Tibial nerve (tissue), 4 donors: ENCODE measurements at regions not wholly inside any gene's neighbourhood (a gene's known extent, or its start where the extent isn't known, plus 50 kb on each side); places are given as distances from the start of the nearest gene placed in this dataset.

Source experiments
- DNase-seq, 2 donors: peaks; one replicate each; pipeline ENCODE4 v3.0.0-alpha.2; 2019; ENCODE audit warnings: low spot score in 2 of 2
- H3K27ac ChIP-seq, 4 donors: fragments of 200-600 bp; sonication (generic) in 3 of 4; one replicate each; pipeline ENCODE4 v1.5.1; 2017 to 2019; ENCODE audit warnings: mild to moderate bottlenecking in 1 of 4
- H3K27me3 ChIP-seq, 2 donors: fragments of 200-600 bp; sonication (generic) in 1 of 2; one replicate each; pipeline versions ENCODE4 v1.5.1 to v1.6.0; 2017 to 2019
- H3K36me3 ChIP-seq, 3 donors: fragments of 200-600 bp; sonication (generic); one replicate each; pipeline ENCODE4 v1.5.1; 2018 to 2019
- H3K4me1 ChIP-seq, 4 donors: fragments of 200-600 bp; sonication (generic) in 3 of 4; one replicate each; pipeline ENCODE4 v1.5.1; 2017 to 2019
- H3K4me3 ChIP-seq, 4 donors: fragments of 200-600 bp; sonication (generic) in 3 of 4; one replicate each; pipeline ENCODE4 v1.5.1; 2017 to 2019; ENCODE audit warnings: mild to moderate bottlenecking in 1 of 4, moderate library complexity in 1 of 4
- H3K9me3 ChIP-seq, 4 donors: fragments of 200-600 bp; sonication (generic) in 3 of 4; one replicate each; pipeline ENCODE4 v1.5.1; 2017 to 2019
- CTCF ChIP-seq, 5 experiments: fragments of 200-600 bp in 3 of 5; fragments of 450-650 bp in 2 of 5; sonication (generic) in 3 of 5; IDR thresholded peaks; one replicate each; pipeline ENCODE4 v1.5.1; 2016 to 2019; ENCODE audit warnings: antibody characterized with exemption in 5 of 5, mild to moderate bottlenecking in 3 of 5, moderate library complexity in 2 of 5
- EP300 ChIP-seq, 2 donors: sonication (generic); formaldehyde crosslinking; IDR thresholded peaks; one replicate each; pipeline ENCODE4 v1.6.1; 2017; ENCODE audit warnings: antibody characterized with exemption in 2 of 2, mild to moderate bottlenecking in 1 of 2
- POLR2A ChIP-seq, 2 donors: fragments of 450-650 bp; IDR thresholded peaks; one replicate each; pipeline ENCODE4 v1.6.1; 2017; ENCODE audit warnings: antibody characterized with exemption in 2 of 2, mild to moderate bottlenecking in 2 of 2, moderate library complexity in 2 of 2
- WGBS, 2 donors: methylation state at CpG; one replicate each; pipeline ENCODE4 v1.1.5; 2018; 5-methylcytosine and 5-hydroxymethylcytosine counted together

- H3K9me3 ChIP-seq, result no peaks in the 10 kb centered on the region
These were observed 95.0 kb upstream of the C9orf72 start for GRCh38 chr9:27668280-27668679.

DNA sequence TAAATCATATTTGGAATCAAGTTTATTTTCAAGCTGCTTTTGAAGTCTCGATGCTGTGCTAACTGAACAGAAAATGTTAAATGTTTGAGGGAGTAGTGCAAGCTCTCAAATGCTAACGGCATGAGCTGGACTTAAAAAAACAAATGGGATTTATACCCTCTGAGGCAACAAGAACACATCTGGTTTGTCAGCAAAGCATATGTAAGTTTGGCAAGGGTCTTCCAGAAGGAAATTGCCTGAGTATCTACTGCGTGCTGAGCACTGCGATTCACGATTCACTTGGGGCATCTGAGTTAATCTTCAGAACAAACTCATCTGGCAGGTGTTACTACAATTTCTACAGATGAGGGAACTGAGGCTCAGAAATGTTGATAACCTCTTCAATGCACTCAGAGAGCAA, 98.4 kb upstream of the C9orf72 start:
- Histone ChIP-seq H3K27ac (no peak overlapping the region), H3K36me3 (no peaks in the 10 kb centered on the region), H3K4me1 (no peaks in the 10 kb centered on the region), H3K27me3 (no peaks in the 10 kb centered on the region), H3K9me3 (no peaks in the 10 kb centered on the region), H3K4me3 (no peak overlapping the region)
- DNase-seq, result no peak
- WGBS, 2 donors, result 50 to 53% methylated on average over 5 of the region's 5 CpGs
- TF ChIP-seq EP300 (IDR thresholded peaks at IDR 0.05) (no peak), CTCF (IDR thresholded peaks at IDR 0.05) (no peak), POLR2A (IDR thresholded peaks at IDR 0.05) (no peak)

More at GRCh38 chr9:27668280-27668679, 95.0 kb upstream of the C9orf72 start:
- Histone ChIP-seq H3K27me3 (no peaks in the 10 kb centered on the region), H3K4me3 (no peak overlapping the region), H3K36me3 (no peaks in the 10 kb centered on the region), H3K27ac (no peak overlapping the region), H3K4me1 (no peaks in the 10 kb centered on the region)
- no peak for DNase-seq
- TF ChIP-seq EP300 (IDR thresholded peaks at IDR 0.05), result no peak
- TF ChIP-seq CTCF (IDR thresholded peaks at IDR 0.05), result no peak
- no peak for TF ChIP-seq POLR2A (IDR thresholded peaks at IDR 0.05)

DNA sequence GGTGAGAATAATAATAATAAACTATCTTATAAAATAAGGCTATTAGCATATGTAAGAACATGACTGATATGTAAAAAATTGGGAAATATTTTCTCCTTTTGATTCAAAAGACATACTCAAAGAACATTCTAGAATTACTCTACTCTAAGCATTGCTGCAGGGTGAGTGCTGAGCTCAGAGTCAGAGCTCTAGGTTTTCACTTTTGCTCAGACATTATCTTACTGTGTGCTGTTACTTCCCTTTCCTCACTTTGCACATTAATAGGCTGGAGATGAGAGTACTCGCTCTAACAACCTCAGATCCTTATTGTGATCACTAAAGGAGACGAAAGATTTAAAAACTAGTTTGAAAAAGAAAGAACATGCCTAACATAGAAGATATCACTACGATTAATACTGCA, 99.4 kb upstream of the C9orf72 start:
- Histone ChIP-seq H3K36me3 (no peaks in the 10 kb centered on the region), H3K9me3 (no peaks in the 10 kb centered on the region), H3K4me1 (no peaks in the 10 kb centered on the region), H3K4me3 (no peak overlapping the region), H3K27ac (no peak overlapping the region), H3K27me3 (no peaks in the 10 kb centered on the region)
- no peak for TF ChIP-seq POLR2A (IDR thresholded peaks at IDR 0.05)
- no peak for TF ChIP-seq CTCF (IDR thresholded peaks at IDR 0.05)
- no peak for TF ChIP-seq EP300 (IDR thresholded peaks at IDR 0.05)
- no peak for DNase-seq
- WGBS, 2 donors, result 83 to 85% methylated on average over 3 of the region's 3 CpGs

DNA sequence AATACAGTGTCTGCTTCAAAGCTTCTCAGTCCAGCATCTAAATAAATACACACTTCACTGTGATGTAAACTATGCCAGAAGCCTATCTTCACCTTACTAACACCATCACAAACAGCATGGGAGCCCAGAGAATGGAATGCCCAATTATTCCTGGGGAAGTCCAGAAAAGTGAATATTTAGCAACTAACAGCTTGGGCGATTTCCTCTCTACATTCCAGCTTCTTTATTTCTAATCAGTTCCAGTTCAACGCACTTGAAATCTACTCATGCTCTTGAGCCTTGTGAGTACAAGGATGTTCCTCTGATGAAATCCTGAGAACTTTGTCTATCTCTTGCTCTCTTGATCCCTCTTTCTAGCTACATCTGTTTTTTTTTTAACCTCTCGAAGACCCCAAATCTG, 100.4 kb upstream of the C9orf72 start:
- Histone ChIP-seq H3K9me3 (no peaks in the 10 kb centered on the region), H3K36me3 (no peaks in the 10 kb centered on the region), H3K4me1 (no peaks in the 10 kb centered on the region), H3K4me3 (no peak overlapping the region), H3K27ac (no peak overlapping the region), H3K27me3 (no peaks in the 10 kb centered on the region)
- 83 to 89% methylated on average over 3 of the region's 3 CpGs for WGBS, 2 donors
- TF ChIP-seq EP300 (IDR thresholded peaks at IDR 0.05) (no peak), POLR2A (IDR thresholded peaks at IDR 0.05) (no peak), CTCF (IDR thresholded peaks at IDR 0.05) (no peak)
- no peak for DNase-seq

- Histone ChIP-seq H3K9me3 (no peaks in the 10 kb centered on the region), H3K27me3 (no peaks in the 10 kb centered on the region), H3K36me3 (no peaks in the 10 kb centered on the region), H3K4me3 (no peak overlapping the region), H3K27ac (no peak overlapping the region), H3K4me1 (no peaks in the 10 kb centered on the region)
- no peak for DNase-seq
- WGBS, 2 donors, result 77 to 78% methylated on average over 6 of the region's 6 CpGs
- no peak for TF ChIP-seq EP300 (IDR thresholded peaks at IDR 0.05)
- TF ChIP-seq POLR2A (IDR thresholded peaks at IDR 0.05), result no peak
- TF ChIP-seq CTCF (IDR thresholded peaks at IDR 0.05), result no peak
These were observed 102.1 kb upstream of the C9orf72 start for GRCh38 chr9:27675354-27675753.
